ENCODE measurements at regions not wholly inside any gene's neighbourhood (a gene's known extent, or its start where the extent isn't known, plus 50 kb on each side); places are given as distances from the start of the nearest gene placed in this dataset.

- no peaks in the 10 kb centered on the region for H3K36me3 ChIP-seq (replicated peaks in 1 of 2; ENCODE audit: control insufficient read depth in 2 of 2, insufficient read depth in 2 of 2, low read length in 2 of 2)
- no peaks in the 10 kb centered on the region for H3K27me3 ChIP-seq (ENCODE audit: control insufficient read depth in 3 of 3, insufficient read depth in 3 of 3, low read depth in 1 of 3, low read length in 3 of 3)
- no peak overlapping the region for H4K91ac ChIP-seq (ENCODE audit: low read depth, low read length, poor library complexity)
- no peak overlapping the region for H3K4me3 ChIP-seq (ENCODE audit: low read length in 2 of 2)
- WGBS, 2 donors (ENCODE audit: extremely low coverage in 2 of 2, insufficient read length in 2 of 2, insufficient replicate concordance in 1 of 2), result no CpG with 5 or more reads among the region's 2 CpGs
- no peak overlapping the region for H4K8ac ChIP-seq (ENCODE audit: low read depth, low read length)
- H2BK12ac ChIP-seq (ENCODE audit: low read length), result no peak overlapping the region
- H3K14ac ChIP-seq (ENCODE audit: low read length), result no peak overlapping the region
- no peak overlapping the region for H2AK5ac ChIP-seq (ENCODE audit: low read depth, low read length)
- H3K18ac ChIP-seq (ENCODE audit: low read length), result no peak overlapping the region
- H3K4me1 ChIP-seq (ENCODE audit: control insufficient read depth in 2 of 2, insufficient read depth in 1 of 2, low read depth in 1 of 2, low read length in 2 of 2), result no peaks in the 10 kb centered on the region
- H3K4ac ChIP-seq (ENCODE audit: low read length), result no peak overlapping the region
- H2BK120ac ChIP-seq (ENCODE audit: low read depth, low read length), result no peak overlapping the region
- H3K9ac ChIP-seq (ENCODE audit: low read depth, low read length, poor library complexity), result no peak overlapping the region
- H3K9me3 ChIP-seq (replicated peaks in 1 of 2; ENCODE audit: control insufficient read depth in 2 of 2, insufficient read depth in 1 of 2, low read depth in 1 of 2, low read length in 2 of 2), result no peaks in the 10 kb centered on the region
- no peak overlapping the region for H2BK15ac ChIP-seq (ENCODE audit: low read length)
- H3K4me2 ChIP-seq (ENCODE audit: insufficient read depth, low read length, poor library complexity, severe bottlenecking), result no peak overlapping the region
- no peaks in the 10 kb centered on the region for H3K79me1 ChIP-seq (ENCODE audit: low read depth, low read length)
- DNase-seq (ENCODE audit: low spot score), result no peak
- no peak overlapping the region for H2BK5ac ChIP-seq (ENCODE audit: low read length)
- no peak overlapping the region for H3K27ac ChIP-seq (replicated peaks; ENCODE audit: low read length)
- no peak overlapping the region for H2AFZ ChIP-seq (ENCODE audit: low read length)
- H3K23ac ChIP-seq (ENCODE audit: low read depth, low read length, poor library complexity), result no peak overlapping the region
These were observed 1168.8 kb upstream of the AGA start for GRCh38 chr4:178611062-178611461.

GRCh38 chr4:178612733-178613132 lies 1170.5 kb upstream of the AGA start:
- H3K14ac ChIP-seq (ENCODE audit: low read length), result no peak overlapping the region
- H2BK12ac ChIP-seq (ENCODE audit: low read length), result no peak overlapping the region
- H3K4ac ChIP-seq (ENCODE audit: low read length), result no peak overlapping the region
- no peak overlapping the region for H2BK120ac ChIP-seq (ENCODE audit: low read depth, low read length)
- no peak overlapping the region for H3K23ac ChIP-seq (ENCODE audit: low read depth, low read length, poor library complexity)
- no peaks in the 10 kb centered on the region for H3K79me1 ChIP-seq (ENCODE audit: low read depth, low read length)
- no peak overlapping the region for H4K91ac ChIP-seq (ENCODE audit: low read depth, low read length, poor library complexity)
- H3K9ac ChIP-seq (ENCODE audit: low read depth, low read length, poor library complexity), result no peak overlapping the region
- no peaks in the 10 kb centered on the region for H3K27me3 ChIP-seq (ENCODE audit: control insufficient read depth in 3 of 3, insufficient read depth in 3 of 3, low read depth in 1 of 3, low read length in 3 of 3)
- H3K4me3 ChIP-seq (ENCODE audit: low read length in 2 of 2), result no peak overlapping the region
- no peak overlapping the region for H3K4me2 ChIP-seq (ENCODE audit: insufficient read depth, low read length, poor library complexity, severe bottlenecking)
- H2BK5ac ChIP-seq (ENCODE audit: low read length), result no peak overlapping the region
- no peak overlapping the region for H2BK15ac ChIP-seq (ENCODE audit: low read length)
- H3K4me1 ChIP-seq (ENCODE audit: control insufficient read depth in 2 of 2, insufficient read depth in 1 of 2, low read depth in 1 of 2, low read length in 2 of 2), result no peaks in the 10 kb centered on the region
- H3K27ac ChIP-seq (replicated peaks; ENCODE audit: low read length), result no peak overlapping the region
- no CpG with 5 or more reads among the region's 4 CpGs for WGBS, 2 donors (ENCODE audit: extremely low coverage in 2 of 2, insufficient read length in 2 of 2, insufficient replicate concordance in 1 of 2)
- no peak overlapping the region for H2AK5ac ChIP-seq (ENCODE audit: low read depth, low read length)
- no peak overlapping the region for H3K18ac ChIP-seq (ENCODE audit: low read length)
- H2AFZ ChIP-seq (ENCODE audit: low read length), result no peak overlapping the region
- DNase-seq (ENCODE audit: low spot score), result no peak
- no peaks in the 10 kb centered on the region for H3K36me3 ChIP-seq (replicated peaks in 1 of 2; ENCODE audit: control insufficient read depth in 2 of 2, insufficient read depth in 2 of 2, low read length in 2 of 2)
- no peak overlapping the region for H4K8ac ChIP-seq (ENCODE audit: low read depth, low read length)
- H3K9me3 ChIP-seq (replicated peaks in 1 of 2; ENCODE audit: control insufficient read depth in 2 of 2, insufficient read depth in 1 of 2, low read depth in 1 of 2, low read length in 2 of 2), result no peaks in the 10 kb centered on the region

DNA sequence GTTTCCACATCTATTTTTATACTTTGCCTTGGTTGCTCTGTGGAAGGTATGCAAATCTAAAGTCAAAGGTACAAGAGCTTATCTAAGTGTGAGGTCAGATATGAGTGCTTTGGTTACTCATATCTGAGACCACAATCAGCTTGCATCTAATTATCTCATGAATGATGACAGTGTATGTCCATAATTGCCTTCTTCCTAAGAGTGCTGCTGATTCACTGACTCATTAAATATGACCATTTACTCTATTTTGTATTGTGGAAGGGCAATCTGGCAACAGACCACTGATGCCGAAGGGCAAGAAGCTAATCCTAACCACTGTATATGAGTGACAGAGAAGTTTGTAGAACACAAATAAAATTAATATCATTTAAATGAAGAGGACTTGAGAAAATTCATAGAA lies 1190.2 kb upstream of the AGA start:
- Histone ChIP-seq H3K18ac (ENCODE audit: low read length) (no peak overlapping the region), H3K4me1 (ENCODE audit: control insufficient read depth in 2 of 2, insufficient read depth in 1 of 2, low read depth in 1 of 2, low read length in 2 of 2) (no peaks in the 10 kb centered on the region), H3K36me3 (replicated peaks in 1 of 2; ENCODE audit: control insufficient read depth in 2 of 2, insufficient read depth in 2 of 2, low read length in 2 of 2) (no peaks in the 10 kb centered on the region), H2BK5ac (ENCODE audit: low read length) (no peak overlapping the region), H3K9me3 (replicated peaks in 1 of 2; ENCODE audit: control insufficient read depth in 2 of 2, insufficient read depth in 1 of 2, low read depth in 1 of 2, low read length in 2 of 2) (no peaks in the 10 kb centered on the region), H3K4me3 (ENCODE audit: low read length in 2 of 2) (no peak overlapping the region), H3K27ac (replicated peaks; ENCODE audit: low read length) (no peak overlapping the region), H3K4ac (ENCODE audit: low read length) (no peak overlapping the region), H3K27me3 (ENCODE audit: control insufficient read depth in 3 of 3, insufficient read depth in 3 of 3, low read depth in 1 of 3, low read length in 3 of 3) (no peaks in the 10 kb centered on the region), H3K9ac (ENCODE audit: low read depth, low read length, poor library complexity) (no peak overlapping the region), H3K4me2 (ENCODE audit: insufficient read depth, low read length, poor library complexity, severe bottlenecking) (no peak overlapping the region), H4K8ac (ENCODE audit: low read depth, low read length) (no peak overlapping the region), H2BK12ac (ENCODE audit: low read length) (no peak overlapping the region), H2BK15ac (ENCODE audit: low read length) (no peak overlapping the region), H3K79me1 (ENCODE audit: low read depth, low read length) (no peaks in the 10 kb centered on the region), H3K14ac (ENCODE audit: low read length) (no peak overlapping the region), H2AK5ac (ENCODE audit: low read depth, low read length) (no peak overlapping the region), H4K91ac (ENCODE audit: low read depth, low read length, poor library complexity) (no peak overlapping the region), H2BK120ac (ENCODE audit: low read depth, low read length) (no peak overlapping the region), H3K23ac (ENCODE audit: low read depth, low read length, poor library complexity) (no peak overlapping the region), H2AFZ (ENCODE audit: low read length) (no peak overlapping the region)
- DNase-seq (ENCODE audit: low spot score), result no peak
- no CpG with 5 or more reads among the region's 1 CpG for WGBS, 2 donors (ENCODE audit: extremely low coverage in 2 of 2, insufficient read length in 2 of 2, insufficient replicate concordance in 1 of 2)

- Histone ChIP-seq H3K9ac (ENCODE audit: low read depth, low read length, poor library complexity) (no peak overlapping the region), H4K8ac (ENCODE audit: low read depth, low read length) (no peak overlapping the region), H3K14ac (ENCODE audit: low read length) (no peak overlapping the region), H3K27me3 (ENCODE audit: control insufficient read depth in 3 of 3, insufficient read depth in 3 of 3, low read depth in 1 of 3, low read length in 3 of 3) (no peaks in the 10 kb centered on the region), H3K9me3 (replicated peaks in 1 of 2; ENCODE audit: control insufficient read depth in 2 of 2, insufficient read depth in 1 of 2, low read depth in 1 of 2, low read length in 2 of 2) (no peaks in the 10 kb centered on the region), H3K23ac (ENCODE audit: low read depth, low read length, poor library complexity) (no peak overlapping the region), H4K91ac (ENCODE audit: low read depth, low read length, poor library complexity) (no peak overlapping the region), H3K79me1 (ENCODE audit: low read depth, low read length) (no peaks in the 10 kb centered on the region), H3K4ac (ENCODE audit: low read length) (no peak overlapping the region), H3K36me3 (replicated peaks in 1 of 2; ENCODE audit: control insufficient read depth in 2 of 2, insufficient read depth in 2 of 2, low read length in 2 of 2) (no peaks in the 10 kb centered on the region), H2BK5ac (ENCODE audit: low read length) (no peak overlapping the region), H3K4me1 (ENCODE audit: control insufficient read depth in 2 of 2, insufficient read depth in 1 of 2, low read depth in 1 of 2, low read length in 2 of 2) (no peaks in the 10 kb centered on the region), H3K27ac (replicated peaks; ENCODE audit: low read length) (no peak overlapping the region), H2BK120ac (ENCODE audit: low read depth, low read length) (no peak overlapping the region), H3K4me3 (ENCODE audit: low read length in 2 of 2) (no peak overlapping the region), H3K4me2 (ENCODE audit: insufficient read depth, low read length, poor library complexity, severe bottlenecking) (no peak overlapping the region), H2AK5ac (ENCODE audit: low read depth, low read length) (no peak overlapping the region), H2BK12ac (ENCODE audit: low read length) (no peak overlapping the region), H2AFZ (ENCODE audit: low read length) (no peak overlapping the region), H2BK15ac (ENCODE audit: low read length) (no peak overlapping the region), H3K18ac (ENCODE audit: low read length) (no peak overlapping the region)
- WGBS, 2 donors (ENCODE audit: extremely low coverage in 2 of 2, insufficient read length in 2 of 2, insufficient replicate concordance in 1 of 2), result no CpG with 5 or more reads among the region's 1 CpG
- DNase-seq (ENCODE audit: low spot score), result no peak
These were observed 1191.0 kb upstream of the AGA start for GRCh38 chr4:178633263-178633662.

Data from neuronal stem cell (in vitro differentiated cells).